Fibroblast of pulmonary artery (primary cell): ENCODE measurements at regions not wholly inside any gene's neighbourhood (a gene's known extent, or its start where the extent isn't known, plus 50 kb on each side); places are given as distances from the start of the nearest gene placed in this dataset.

Source experiments
- DNase-seq: peaks from one replicate; pipeline ENCODE4 v3.0.0-alpha.2; 2010; ENCODE audit warnings: low read depth
- H3K4me3 ChIP-seq: replicated peaks from 2 replicates; pipeline ENCODE4 v1.5.1; 2011; ENCODE audit warnings: low read depth, mild to moderate bottlenecking, control low read depth, low read length, moderate library complexity
- TF ChIP-seq, protein P1 (sequence below): IDR thresholded peaks from 2 replicates; pipeline ENCODE4 v1.5.1; 2011; ENCODE audit warnings: mild to moderate bottlenecking, control low read depth, low read length, inconsistent platforms; ENCODE audit errors: missing control alignments

DNA sequence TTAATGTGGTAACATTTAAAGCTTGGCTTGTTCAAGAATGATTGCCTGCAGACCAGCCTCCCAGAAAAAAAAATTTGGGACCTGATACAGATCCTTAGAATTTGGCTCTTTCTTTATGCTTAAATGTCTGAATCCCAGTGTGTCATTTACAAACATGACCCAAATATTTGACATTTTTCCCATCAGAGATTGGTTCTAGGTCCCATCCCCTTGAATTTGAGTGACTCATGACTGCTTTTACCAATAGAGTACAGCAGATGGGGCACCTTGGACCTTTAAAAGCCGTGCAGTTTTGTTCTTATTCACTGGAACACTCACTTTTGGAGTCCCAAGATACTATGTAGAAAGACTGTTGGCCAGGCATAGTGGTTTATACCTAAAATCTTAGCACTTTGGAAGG, 231.6 kb downstream of the ZIC1 start:
- DNase-seq = no peak
- no peak overlapping the region for H3K4me3 ChIP-seq
- TF ChIP-seq, protein P1, sequence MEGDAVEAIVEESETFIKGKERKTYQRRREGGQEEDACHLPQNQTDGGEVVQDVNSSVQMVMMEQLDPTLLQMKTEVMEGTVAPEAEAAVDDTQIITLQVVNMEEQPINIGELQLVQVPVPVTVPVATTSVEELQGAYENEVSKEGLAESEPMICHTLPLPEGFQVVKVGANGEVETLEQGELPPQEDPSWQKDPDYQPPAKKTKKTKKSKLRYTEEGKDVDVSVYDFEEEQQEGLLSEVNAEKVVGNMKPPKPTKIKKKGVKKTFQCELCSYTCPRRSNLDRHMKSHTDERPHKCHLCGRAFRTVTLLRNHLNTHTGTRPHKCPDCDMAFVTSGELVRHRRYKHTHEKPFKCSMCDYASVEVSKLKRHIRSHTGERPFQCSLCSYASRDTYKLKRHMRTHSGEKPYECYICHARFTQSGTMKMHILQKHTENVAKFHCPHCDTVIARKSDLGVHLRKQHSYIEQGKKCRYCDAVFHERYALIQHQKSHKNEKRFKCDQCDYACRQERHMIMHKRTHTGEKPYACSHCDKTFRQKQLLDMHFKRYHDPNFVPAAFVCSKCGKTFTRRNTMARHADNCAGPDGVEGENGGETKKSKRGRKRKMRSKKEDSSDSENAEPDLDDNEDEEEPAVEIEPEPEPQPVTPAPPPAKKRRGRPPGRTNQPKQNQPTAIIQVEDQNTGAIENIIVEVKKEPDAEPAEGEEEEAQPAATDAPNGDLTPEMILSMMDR = no peak

DNA sequence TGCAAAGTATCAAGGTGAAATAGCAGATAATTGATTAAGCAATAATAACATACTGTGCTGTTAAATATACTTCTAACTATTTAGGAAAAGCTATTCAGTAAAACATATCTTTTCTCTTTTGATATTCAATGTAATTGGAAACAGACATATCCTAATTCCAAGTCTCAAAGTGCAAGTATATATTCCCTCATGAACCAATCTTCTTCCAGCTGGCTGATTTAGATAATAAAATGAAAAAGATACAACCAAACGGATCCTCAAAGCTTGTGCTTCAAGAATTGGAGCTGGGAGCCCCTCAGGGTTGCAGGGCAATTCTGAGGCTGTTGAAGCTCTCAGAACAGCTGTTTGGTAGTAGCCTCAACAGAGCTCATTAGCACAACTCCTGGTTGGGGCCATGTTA, 236.6 kb downstream of the ZIC1 start:
- H3K4me3 ChIP-seq = no peak overlapping the region
- TF ChIP-seq, protein P1 = no peak
- no peak for DNase-seq

DNA sequence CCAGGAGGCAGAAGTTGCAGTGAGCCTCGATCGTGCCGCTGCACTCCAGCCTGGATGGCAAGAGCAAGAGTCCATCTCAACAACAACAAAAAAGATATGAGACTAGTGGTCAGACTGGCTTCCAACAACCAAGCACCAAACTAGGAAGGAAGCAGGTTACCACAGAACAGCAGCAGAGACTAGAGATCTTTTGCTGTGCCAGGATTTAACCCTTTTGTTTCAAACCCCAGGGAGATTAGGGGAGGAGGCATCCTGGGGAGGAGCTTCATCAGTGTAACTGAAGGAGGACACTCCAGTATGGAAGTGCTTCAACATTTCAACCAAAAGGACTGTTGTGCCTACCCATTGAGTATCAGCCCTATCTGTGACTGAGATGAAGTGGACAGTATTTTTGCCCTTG, 240.3 kb downstream of the ZIC1 start:
- TF ChIP-seq, protein P1 = no peak
- H3K4me3 ChIP-seq = no peak overlapping the region
- DNase-seq = no peak

DNA sequence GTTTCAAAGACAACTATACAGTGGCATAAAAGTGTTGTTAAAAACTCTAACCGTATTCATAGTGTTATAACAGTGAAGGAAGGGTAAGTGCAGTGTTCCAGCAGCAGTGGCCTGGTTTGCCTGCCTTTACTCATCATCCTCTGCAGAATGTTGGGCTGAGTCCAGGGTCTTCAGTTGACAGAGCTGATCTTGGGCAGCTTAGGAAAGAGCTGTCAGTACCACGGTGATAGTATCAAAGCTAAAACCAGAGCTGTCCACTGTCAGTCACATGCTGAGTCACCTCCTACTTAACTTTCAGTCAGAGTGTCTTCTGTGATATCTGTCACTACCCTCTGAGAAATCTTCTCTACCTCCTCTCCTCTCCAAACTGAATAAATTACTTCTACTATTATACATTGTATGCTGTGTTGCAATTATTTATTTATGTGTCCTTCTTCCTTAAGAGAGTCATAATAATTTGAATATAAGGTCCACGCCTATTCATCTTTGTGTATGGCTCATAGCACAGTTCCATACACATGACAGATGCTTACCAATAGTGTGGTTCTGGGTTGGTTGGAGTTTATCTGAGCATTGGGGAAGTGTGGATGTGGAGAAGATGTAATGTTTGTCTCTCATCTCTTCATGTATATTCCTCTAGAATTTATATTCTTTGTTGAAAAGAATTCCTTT, 242.1 kb downstream of the ZIC1 start:
- H3K4me3 ChIP-seq = no peak overlapping the region
- TF ChIP-seq, protein P1 = no peak
- DNase-seq = no peak

DNA sequence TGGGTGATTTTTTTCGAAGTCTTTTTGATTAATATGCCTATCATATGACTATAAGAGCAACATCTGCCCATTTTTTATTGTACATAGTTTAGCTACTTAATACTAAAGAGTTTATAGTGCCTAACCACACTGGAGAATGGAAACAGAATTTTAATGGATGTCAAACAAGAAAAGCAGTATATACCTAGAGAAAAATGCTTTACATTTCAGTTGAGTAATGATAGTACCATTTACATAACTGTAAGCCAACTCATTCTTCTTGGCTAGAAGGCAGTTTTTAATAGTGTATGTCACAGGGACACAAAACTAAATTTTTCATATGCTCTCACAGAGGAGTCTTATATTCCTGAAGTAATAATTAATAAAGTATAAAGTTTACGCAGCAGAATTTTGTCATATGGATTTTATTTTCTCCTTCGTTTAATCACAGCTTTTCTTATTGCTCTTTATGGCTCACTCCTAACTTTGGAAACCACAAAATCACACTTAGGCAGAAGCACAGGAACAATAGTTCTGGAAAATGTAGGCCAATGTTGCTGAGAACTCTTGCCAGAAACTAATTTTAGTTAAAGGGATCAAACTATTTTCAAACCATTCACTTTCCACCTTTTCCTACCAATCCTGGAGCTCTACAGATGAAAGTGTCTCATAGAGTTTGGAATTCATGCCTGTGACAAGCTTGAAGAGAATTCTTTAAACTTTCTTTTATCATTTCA, 243.6 kb downstream of the ZIC1 start:
- DNase-seq = no peak
- no peak overlapping the region for H3K4me3 ChIP-seq
- TF ChIP-seq, protein P1 = no peak

DNA sequence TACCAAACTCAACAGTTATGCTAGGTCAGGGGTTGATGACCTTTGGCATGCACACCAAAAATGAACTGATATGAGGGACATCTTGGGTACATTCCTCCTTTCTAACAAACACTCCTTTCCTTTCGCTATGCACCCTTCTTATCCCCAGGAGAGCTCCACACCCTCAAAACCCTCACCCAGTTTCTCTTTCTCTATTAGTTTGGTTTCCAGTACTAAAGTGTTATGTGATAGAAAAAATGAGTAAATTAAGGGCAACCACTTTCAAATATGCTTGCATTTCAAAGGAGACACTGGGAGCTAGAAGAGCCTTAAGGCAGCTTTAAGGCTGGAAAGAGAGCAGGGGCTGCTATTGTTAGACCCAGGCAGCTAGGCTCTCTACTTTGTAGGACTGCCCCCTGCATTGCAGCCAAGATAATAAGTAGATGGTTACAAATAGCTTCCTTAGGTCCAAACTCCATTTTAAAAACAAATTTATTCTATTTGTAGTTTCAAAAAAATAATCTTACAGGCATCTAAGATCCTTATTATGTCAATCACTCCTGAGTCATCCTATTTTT, 244.3 kb downstream of the ZIC1 start:
- TF ChIP-seq, protein P1 = no peak
- no peak overlapping the region for H3K4me3 ChIP-seq
- DNase-seq = no peak
